Bronchial epithelial cell (primary cell): ENCODE measurements at regions not wholly inside any gene's neighbourhood (a gene's known extent, or its start where the extent isn't known, plus 50 kb on each side); places are given as distances from the start of the nearest gene placed in this dataset.

Experiments
- DNase-seq: peaks from one replicate; pipeline ENCODE4 v3.0.0-alpha.2; 2010; ENCODE audit warnings: low read depth
- FAIRE-seq: peaks from 2 replicates; lab custom pipeline; 2011; peaks lifted over from hg19 to GRCh38; lab: Jason Lieb, UNC
- H3K27me3 ChIP-seq: 2 replicates; pipeline ENCODE4 v1.5.1; 2011; ENCODE audit warnings: low read length; ENCODE audit not compliant: control insufficient read depth, insufficient read depth
- H3K36me3 ChIP-seq: 2 replicates; pipeline ENCODE4 v1.5.1; 2011; ENCODE audit warnings: low read length; ENCODE audit not compliant: control insufficient read depth, insufficient read depth
- H3K4me3 ChIP-seq: 2 replicates; pipeline ENCODE4 v1.5.1; 2011; ENCODE audit warnings: mild to moderate bottlenecking, low read depth, low read length, control low read depth
- TF ChIP-seq, protein P1 (sequence below): IDR thresholded peaks from 2 replicates; pipeline ENCODE4 v1.5.1; 2011; ENCODE audit warnings: mild to moderate bottlenecking, moderate library complexity, low read length, control low read depth, inconsistent platforms; ENCODE audit not compliant: insufficient read depth, severe bottlenecking

DNA sequence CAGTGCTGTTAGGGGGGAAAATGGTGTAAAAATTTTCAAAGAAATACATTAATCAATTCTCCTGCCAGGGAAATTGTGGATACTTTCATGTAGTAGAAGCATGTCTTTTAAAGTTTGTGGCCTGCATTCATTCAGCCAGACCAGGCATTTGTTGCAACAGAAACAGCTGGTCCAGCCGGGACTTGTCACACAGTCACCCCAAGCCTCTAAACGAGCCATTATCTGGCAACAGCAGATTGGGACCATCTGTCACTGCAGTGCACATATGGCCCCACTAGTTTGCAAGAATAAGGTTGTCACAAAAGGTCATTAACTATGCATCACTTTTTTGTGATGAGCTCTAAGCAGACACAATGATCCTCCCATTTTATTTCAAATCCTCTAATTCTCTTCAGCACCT, 193.9 kb downstream of the PHLDA1 start:
- H3K36me3 ChIP-seq = no peaks in the 10 kb centered on the region
- no peak overlapping the region for H3K4me3 ChIP-seq
- DNase-seq (no peak), FAIRE-seq (no peak)
- TF ChIP-seq, protein P1, sequence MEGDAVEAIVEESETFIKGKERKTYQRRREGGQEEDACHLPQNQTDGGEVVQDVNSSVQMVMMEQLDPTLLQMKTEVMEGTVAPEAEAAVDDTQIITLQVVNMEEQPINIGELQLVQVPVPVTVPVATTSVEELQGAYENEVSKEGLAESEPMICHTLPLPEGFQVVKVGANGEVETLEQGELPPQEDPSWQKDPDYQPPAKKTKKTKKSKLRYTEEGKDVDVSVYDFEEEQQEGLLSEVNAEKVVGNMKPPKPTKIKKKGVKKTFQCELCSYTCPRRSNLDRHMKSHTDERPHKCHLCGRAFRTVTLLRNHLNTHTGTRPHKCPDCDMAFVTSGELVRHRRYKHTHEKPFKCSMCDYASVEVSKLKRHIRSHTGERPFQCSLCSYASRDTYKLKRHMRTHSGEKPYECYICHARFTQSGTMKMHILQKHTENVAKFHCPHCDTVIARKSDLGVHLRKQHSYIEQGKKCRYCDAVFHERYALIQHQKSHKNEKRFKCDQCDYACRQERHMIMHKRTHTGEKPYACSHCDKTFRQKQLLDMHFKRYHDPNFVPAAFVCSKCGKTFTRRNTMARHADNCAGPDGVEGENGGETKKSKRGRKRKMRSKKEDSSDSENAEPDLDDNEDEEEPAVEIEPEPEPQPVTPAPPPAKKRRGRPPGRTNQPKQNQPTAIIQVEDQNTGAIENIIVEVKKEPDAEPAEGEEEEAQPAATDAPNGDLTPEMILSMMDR = no peak
- H3K27me3 ChIP-seq = no peaks in the 10 kb centered on the region

DNA sequence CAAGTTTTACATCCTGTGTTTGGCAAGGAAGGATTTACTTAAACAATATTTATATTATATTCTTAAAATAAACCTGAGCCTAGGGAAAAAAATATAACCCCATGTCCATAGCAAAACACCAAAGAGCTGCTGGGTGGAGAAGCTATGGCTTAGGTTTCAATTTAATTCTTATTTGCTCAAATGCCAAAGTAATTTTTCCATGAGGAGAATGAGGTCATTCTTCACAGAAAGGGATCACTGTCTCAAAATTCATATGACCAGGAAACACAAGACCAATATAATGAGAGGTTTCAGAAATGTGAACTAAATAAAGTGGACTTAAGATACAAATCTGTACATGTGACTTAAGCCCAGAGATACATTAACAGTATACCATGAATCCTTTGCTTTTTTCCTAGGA, 195.0 kb downstream of the PHLDA1 start:
- H3K4me3 ChIP-seq = no peak overlapping the region
- H3K27me3 ChIP-seq = no peaks in the 10 kb centered on the region
- DNase-seq (no peak), FAIRE-seq (no peak)
- no peaks in the 10 kb centered on the region for H3K36me3 ChIP-seq
- TF ChIP-seq, protein P1 = no peak

DNA sequence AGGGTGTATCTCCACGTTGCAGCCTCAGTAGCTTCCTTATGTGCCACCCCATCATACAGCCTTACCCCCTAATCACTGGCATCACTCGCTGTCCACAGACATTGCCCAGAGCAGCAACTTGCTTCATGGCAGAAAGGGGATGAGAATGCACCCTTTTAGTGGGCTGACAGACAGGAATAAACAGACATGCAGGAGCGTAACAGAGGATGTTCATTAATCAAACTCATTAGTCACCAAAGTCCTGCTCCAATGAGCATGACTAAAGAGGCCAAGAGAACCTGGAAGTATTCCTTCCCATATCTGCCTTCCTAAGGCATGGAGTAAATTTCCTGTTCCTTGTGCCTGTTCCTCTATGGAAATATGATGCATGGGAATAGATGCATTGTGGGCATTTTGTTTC, 197.0 kb downstream of the PHLDA1 start:
- TF ChIP-seq, protein P1 = no peak
- H3K27me3 ChIP-seq = no peaks in the 10 kb centered on the region
- H3K4me3 ChIP-seq = no peak overlapping the region
- FAIRE-seq (no peak), DNase-seq (peak; percentile 76)
- H3K36me3 ChIP-seq = no peaks in the 10 kb centered on the region

DNA sequence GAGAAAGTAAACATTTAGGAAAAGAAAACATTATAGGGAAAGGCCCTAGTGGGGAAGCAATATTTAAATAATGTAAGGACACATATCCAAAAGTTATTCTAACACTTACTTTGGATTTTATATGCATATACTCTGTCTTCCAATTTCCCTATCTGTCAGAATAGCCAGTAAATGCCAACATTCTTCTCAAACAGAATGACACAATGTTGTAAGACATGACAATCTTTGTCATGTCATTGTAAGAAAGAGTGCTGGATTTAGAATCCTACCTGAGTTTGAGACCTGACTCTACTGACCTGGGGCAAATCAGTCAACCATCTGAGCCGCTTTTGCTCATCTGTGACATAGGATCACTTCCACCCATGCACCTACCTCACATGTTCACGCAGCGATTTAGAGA, 198.3 kb downstream of the PHLDA1 start:
- TF ChIP-seq, protein P1 = no peak
- no peak for FAIRE-seq
- no peaks in the 10 kb centered on the region for H3K36me3 ChIP-seq
- no peaks in the 10 kb centered on the region for H3K27me3 ChIP-seq
- no peak overlapping the region for H3K4me3 ChIP-seq
- DNase-seq = no peak

DNA sequence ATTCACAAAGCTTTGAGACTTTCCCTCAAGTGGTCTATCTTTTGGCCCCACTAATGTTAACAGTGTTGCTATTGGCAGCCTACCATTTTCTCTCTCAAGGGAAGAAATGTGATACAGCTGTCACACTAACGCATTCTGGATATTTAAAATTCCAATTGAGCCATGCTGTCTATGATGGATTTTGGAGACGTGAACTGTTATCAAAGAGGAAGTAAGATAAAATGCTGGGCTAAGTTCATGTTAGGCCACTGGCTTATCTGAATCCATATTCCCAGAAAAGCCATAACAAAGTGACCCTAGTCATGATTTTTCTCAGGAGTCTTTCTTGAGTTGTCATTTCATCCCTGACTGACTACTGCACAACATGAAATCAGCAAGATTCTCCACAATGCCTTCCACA, 200.2 kb downstream of the PHLDA1 start:
- FAIRE-seq = no peak

DNA sequence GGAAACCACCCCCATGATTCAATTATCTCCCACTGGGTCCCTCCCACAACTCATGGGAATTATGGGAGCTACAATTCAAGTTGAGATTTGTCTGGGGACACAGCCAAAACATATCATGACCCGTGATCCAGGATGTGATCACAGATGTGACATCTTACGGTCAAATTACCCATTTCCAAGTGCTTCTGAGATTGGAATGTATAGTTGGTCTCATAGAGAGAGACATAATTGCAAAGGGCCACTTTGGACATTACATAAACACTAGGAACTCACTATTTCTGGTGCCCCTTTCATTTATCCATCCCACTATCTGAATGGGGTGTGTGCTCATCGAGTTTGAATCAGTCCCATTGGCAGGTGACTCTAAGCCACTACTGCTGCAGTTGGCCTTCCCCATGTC, 204.5 kb downstream of the PHLDA1 start:
- no peak for FAIRE-seq
- no peak for DNase-seq
- TF ChIP-seq, protein P1 = no peak

More for the DNA sequence above, 200.2 kb downstream of the PHLDA1 start:
- H3K4me3 ChIP-seq = no peak overlapping the region
- H3K27me3 ChIP-seq = no peaks in the 10 kb centered on the region
- DNase-seq = no peak
- no peaks in the 10 kb centered on the region for H3K36me3 ChIP-seq
- TF ChIP-seq, protein P1 = no peak

More for the DNA sequence above, 204.5 kb downstream of the PHLDA1 start:
- Histone ChIP-seq H3K36me3 (no peaks in the 10 kb centered on the region), H3K4me3 (no peak overlapping the region), H3K27me3 (no peaks in the 10 kb centered on the region)
